Prostate gland (tissue), 2 donors: ENCODE measurements at regions not wholly inside any gene's neighbourhood (a gene's known extent, or its start where the extent isn't known, plus 50 kb on each side); places are given as distances from the start of the nearest gene placed in this dataset.

Experiments
- DNase-seq: peaks from one replicate; pipeline ENCODE4 v3.0.0-alpha.2; 2019; ENCODE audit warnings: low spot score
- H3K27ac ChIP-seq, 2 donors: fragments of 200-600 bp; sonication (generic); 2 replicates each; pipeline ENCODE4 v1.5.1; 2017 to 2019
- H3K27me3 ChIP-seq: fragments of 200-600 bp; sonication (generic); replicated peaks from 2 replicates; pipeline ENCODE4 v1.5.1; 2019; ENCODE audit not compliant: insufficient read depth
- H3K36me3 ChIP-seq, 2 donors: fragments of 200-600 bp; sonication (generic); 1 replicate in 1 of 2; 2 replicates in 1 of 2; pipeline versions ENCODE4 v1.5.1 to v1.8.1; 2017 to 2019
- H3K4me1 ChIP-seq: fragments of 200-600 bp; sonication (generic); replicated peaks from 2 replicates; pipeline ENCODE4 v1.5.1; 2019
- H3K4me3 ChIP-seq, 2 donors: fragments of 200-600 bp; sonication (generic); 2 replicates each; pipeline ENCODE4 v1.5.1; 2017 to 2019
- H3K9me3 ChIP-seq: fragments of 200-600 bp; sonication (generic); 2 replicates; pipeline ENCODE4 v1.5.1; 2017
- POLR2A ChIP-seq: fragments of 450-650 bp; IDR thresholded peaks from one replicate; pipeline ENCODE4 v1.6.1; 2016; ENCODE audit warnings: antibody characterized with exemption, mild to moderate bottlenecking
- POLR2AphosphoS5 ChIP-seq: sonication (generic); formaldehyde crosslinking; IDR thresholded peaks from one replicate; pipeline ENCODE4 v1.6.1; 2017; ENCODE audit warnings: antibody characterized with exemption
- WGBS: methylation state at CpG from one replicate; pipeline ENCODE4 v1.1.5; 2018; 5-methylcytosine and 5-hydroxymethylcytosine counted together
- intact Hi-C: fragments of 100-400 bp; cut with DNase I; formaldehyde crosslinking; loops from one replicate; pipeline ENCODE4 v1.14.2; 2022
- TF ChIP-seq, protein P1 (sequence below), 4 experiments: fragments of 200-600 bp in 2 of 4; fragments of 450-650 bp in 2 of 4; sonication (generic) in 2 of 4; IDR thresholded peaks; 1 replicate in 3 of 4; 2 replicates in 1 of 4; pipeline ENCODE4 v1.5.1; 2016 to 2019; ENCODE audit warnings: antibody characterized with exemption in 4 of 4, mild to moderate bottlenecking in 2 of 4, moderate library complexity in 2 of 4

DNA sequence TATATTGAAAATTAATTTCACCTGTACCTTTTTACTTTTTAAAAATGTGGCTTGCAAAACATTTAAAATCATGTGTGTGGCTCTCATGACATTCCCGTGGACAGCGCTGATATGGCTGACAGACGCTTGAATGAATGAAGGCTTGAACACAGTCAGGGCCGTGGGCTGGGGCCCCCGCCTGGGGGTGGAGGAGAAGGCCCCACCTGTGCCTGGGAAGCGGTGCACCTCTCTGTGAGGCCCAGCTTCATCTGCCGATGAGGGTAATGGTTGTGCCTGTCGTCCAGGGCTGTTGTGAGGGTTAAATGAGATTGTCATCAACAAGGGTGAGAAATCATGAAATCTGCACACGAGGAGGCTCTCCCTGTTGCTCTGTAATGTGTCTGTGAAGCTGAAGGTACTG is 85.9 kb upstream of the PRR23E start:
- no peak overlapping the region for H3K4me3 ChIP-seq
- intact Hi-C loops = no loop called here
- H3K36me3 ChIP-seq = no peaks in the 10 kb centered on the region
- H3K27ac ChIP-seq = no peak overlapping the region
- peaks cover 1% of the 10 kb centered on the region for H3K27me3 ChIP-seq
- no peaks in the 10 kb centered on the region for H3K9me3 ChIP-seq
- DNase-seq = no peak
- no peaks in the 10 kb centered on the region for H3K4me1 ChIP-seq
- TF ChIP-seq POLR2AphosphoS5 (no peak), POLR2A (no peak)
- TF ChIP-seq, protein P1, sequence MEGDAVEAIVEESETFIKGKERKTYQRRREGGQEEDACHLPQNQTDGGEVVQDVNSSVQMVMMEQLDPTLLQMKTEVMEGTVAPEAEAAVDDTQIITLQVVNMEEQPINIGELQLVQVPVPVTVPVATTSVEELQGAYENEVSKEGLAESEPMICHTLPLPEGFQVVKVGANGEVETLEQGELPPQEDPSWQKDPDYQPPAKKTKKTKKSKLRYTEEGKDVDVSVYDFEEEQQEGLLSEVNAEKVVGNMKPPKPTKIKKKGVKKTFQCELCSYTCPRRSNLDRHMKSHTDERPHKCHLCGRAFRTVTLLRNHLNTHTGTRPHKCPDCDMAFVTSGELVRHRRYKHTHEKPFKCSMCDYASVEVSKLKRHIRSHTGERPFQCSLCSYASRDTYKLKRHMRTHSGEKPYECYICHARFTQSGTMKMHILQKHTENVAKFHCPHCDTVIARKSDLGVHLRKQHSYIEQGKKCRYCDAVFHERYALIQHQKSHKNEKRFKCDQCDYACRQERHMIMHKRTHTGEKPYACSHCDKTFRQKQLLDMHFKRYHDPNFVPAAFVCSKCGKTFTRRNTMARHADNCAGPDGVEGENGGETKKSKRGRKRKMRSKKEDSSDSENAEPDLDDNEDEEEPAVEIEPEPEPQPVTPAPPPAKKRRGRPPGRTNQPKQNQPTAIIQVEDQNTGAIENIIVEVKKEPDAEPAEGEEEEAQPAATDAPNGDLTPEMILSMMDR (IDR thresholded peaks at IDR 0.05) = no peak
- WGBS = 86% methylated on average over 9 of the region's 9 CpGs

DNA sequence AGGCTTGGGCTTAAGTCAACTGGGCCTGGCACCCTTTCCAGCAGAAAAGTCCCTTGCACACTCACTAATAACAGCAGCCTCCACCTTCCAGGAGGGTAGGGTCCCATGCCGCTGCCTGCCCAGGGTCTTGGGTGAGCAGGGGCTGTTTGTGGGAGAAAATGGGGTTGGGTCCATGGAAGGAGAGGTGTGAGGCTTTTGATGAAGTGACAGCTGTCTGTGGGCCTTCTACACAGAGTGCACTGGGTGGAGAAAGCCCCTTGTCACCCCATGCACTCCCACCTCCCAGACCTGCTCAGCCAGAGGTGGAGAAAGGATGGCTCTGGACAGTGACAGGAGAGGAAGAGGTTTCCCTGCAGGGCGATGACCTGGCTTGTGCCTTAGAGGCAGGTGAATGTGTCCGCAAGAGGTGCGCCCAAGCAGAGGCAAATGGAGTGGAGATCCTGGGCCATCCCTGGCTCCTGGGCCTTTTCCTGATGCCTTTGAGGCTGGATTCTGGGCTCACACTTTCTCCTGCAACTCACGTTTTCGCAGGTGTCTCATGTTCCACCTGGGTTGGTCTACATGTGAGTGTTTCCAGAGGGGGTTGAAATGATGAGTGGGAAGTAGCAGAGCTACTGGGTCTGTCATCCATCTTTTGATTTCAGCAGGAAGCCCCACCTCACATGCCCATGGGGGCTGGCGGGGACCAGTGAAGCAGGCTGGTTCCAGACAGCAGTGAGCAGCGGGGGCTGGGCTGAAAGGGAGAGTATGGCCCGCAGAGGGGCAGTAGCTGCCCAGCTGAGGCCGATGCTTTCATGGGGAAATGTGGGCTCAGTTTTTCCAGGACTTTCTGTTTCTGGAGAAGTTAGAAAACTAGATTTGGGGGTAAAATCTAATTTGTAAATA is 85.2 kb upstream of the PRR23E start:
- Histone ChIP-seq H3K4me3 (no peak overlapping the region), H3K27me3 (peaks cover 1% of the 10 kb centered on the region), H3K9me3 (no peaks in the 10 kb centered on the region), H3K4me1 (no peaks in the 10 kb centered on the region), H3K36me3 (no peaks in the 10 kb centered on the region), H3K27ac (no peak overlapping the region)
- no peak for DNase-seq
- TF ChIP-seq, protein P1 (IDR thresholded peaks at IDR 0.05) = no peak
- TF ChIP-seq POLR2AphosphoS5 (no peak), POLR2A (no peak)
- 93% methylated on average over 10 of the region's 10 CpGs for WGBS
- intact Hi-C loops = no loop called here

DNA sequence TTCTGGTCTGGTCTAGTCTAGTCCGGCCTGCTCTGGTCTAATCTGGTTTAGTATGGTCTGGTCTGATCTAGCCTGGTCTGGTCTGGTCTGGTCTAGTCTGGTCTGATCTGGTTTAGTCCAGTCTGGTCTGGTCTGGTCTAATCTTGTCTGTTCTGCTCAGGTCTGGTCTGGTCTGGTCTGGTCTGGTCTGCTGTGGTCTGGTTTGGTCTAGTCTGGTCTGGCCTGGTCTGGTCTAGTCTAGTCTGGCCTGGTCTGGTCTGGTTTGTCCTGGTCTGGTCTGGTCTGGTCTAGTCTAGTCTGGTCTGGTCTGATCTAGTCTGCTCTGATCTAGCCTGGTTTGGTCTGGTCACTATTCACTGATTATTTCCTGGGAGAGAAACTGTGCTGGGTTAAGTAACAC is 84.1 kb upstream of the PRR23E start:
- Histone ChIP-seq H3K4me1 (no peaks in the 10 kb centered on the region), H3K9me3 (no peaks in the 10 kb centered on the region), H3K4me3 (no peak overlapping the region), H3K36me3 (no peaks in the 10 kb centered on the region), H3K27me3 (no peaks in the 10 kb centered on the region), H3K27ac (no peak overlapping the region)
- intact Hi-C loops = no loop called here
- 100% methylated on average over 1 of the region's 1 CpG for WGBS
- TF ChIP-seq, protein P1 (IDR thresholded peaks at IDR 0.05) = no peak
- TF ChIP-seq POLR2AphosphoS5 (no peak), POLR2A (no peak)
- no peak for DNase-seq

GRCh38 chr3:127110982-127111693 is 81.8 kb upstream of the PRR23E start:
- no peak for DNase-seq
- no peaks in the 10 kb centered on the region for H3K4me1 ChIP-seq
- intact Hi-C loops = no loop called here
- H3K36me3 ChIP-seq = no peaks in the 10 kb centered on the region
- no peaks in the 10 kb centered on the region for H3K27me3 ChIP-seq
- H3K27ac ChIP-seq = no peak overlapping the region
- TF ChIP-seq, protein P1 (IDR thresholded peaks at IDR 0.05) = no peak
- TF ChIP-seq POLR2AphosphoS5 = no peak
- no peak for TF ChIP-seq POLR2A
- H3K9me3 ChIP-seq = no peaks in the 10 kb centered on the region
- H3K4me3 ChIP-seq = no peak overlapping the region
- 72% methylated on average over 3 of the region's 3 CpGs for WGBS
